Breast epithelium (tissue), 3 donors: ENCODE measurements at regions not wholly inside any gene's neighbourhood (a gene's known extent, or its start where the extent isn't known, plus 50 kb on each side); places are given as distances from the start of the nearest gene placed in this dataset.

ENCODE experiments used
- CTCF ChIP-seq, 3 donors: fragments of 450-650 bp; IDR thresholded peaks; one replicate each; pipeline ENCODE4 v1.5.1; 2016 to 2017; ENCODE audit warnings: antibody characterized with exemption in 3 of 3, mild to moderate bottlenecking in 3 of 3, moderate library complexity in 3 of 3
- POLR2A ChIP-seq: fragments of 450-650 bp; IDR thresholded peaks from one replicate; pipeline ENCODE4 v1.6.1; 2016; ENCODE audit warnings: antibody characterized with exemption, mild to moderate bottlenecking, moderate library complexity
- POLR2AphosphoS5 ChIP-seq, 3 donors: sonication (generic); formaldehyde crosslinking; IDR thresholded peaks; one replicate each; pipeline ENCODE4 v1.6.1; 2017; ENCODE audit warnings: antibody characterized with exemption in 3 of 3

GRCh38 chr1:208509072-208509471 lies 264.9 kb upstream of the PLXNA2 start:
- TF ChIP-seq CTCF (IDR thresholded peaks at IDR 0.05) (no peak), POLR2AphosphoS5 (IDR thresholded peaks at IDR 0.05) (no peak), POLR2A (no peak)
